ENCODE measurements at regions not wholly inside any gene's neighbourhood (a gene's known extent, or its start where the extent isn't known, plus 50 kb on each side); places are given as distances from the start of the nearest gene placed in this dataset.
A peak's percentile ranks its signal among the peaks of the same experiment; 100 is the strongest.

DNA sequence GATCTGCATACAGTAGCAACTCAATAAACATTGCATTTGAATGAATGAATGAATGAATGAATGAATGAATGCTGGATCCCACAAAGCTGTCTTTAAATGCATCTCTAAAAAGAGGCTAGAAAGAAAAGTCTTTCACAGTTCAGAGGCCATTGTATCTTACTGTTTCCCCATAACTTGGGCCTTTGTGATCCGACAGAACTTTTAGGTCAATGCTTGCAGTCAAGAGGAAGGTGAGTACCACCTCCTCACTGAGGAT lies 119.9 kb upstream of the COPS8 start:
- Mint-ChIP-seq H3K4me3 (no peak overlapping the region), H3K36me3 (peaks cover 1% of the 10 kb centered on the region), H3K27ac (no peak overlapping the region), H3K4me1 (peaks cover 28% of the 10 kb centered on the region), H3K9me3 (no peaks in the 10 kb centered on the region), H3K27me3 (no peaks in the 10 kb centered on the region)
- DNase-seq (no peak), ATAC-seq (ENCODE audit: low read depth) (no peak)
- POLR2A ChIA-PET: no interaction called here

DNA sequence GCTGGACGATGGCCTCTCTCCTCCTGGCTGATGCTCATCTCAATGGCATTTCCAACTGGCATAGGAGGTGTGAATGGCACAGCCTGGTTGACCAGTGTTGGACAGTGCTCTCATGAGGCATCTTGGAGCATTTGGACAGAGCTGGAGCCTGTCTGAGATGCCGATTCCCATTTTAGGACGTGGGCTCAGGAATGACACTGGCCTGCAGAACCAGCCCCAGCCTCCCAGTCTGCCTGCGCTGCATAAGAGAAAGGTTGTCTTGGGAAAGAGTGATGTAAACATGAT lies 118.2 kb upstream of the COPS8 start:
- H3K27me3 Mint-ChIP-seq: no peaks in the 10 kb centered on the region
- H3K4me3 Mint-ChIP-seq: no peak overlapping the region
- POLR2A ChIA-PET: no interaction called here
- H3K27ac Mint-ChIP-seq: peak overlapping the region; percentile 79
- peaks cover 28% of the 10 kb centered on the region for H3K4me1 Mint-ChIP-seq
- DNase-seq (no peak), ATAC-seq (ENCODE audit: low read depth) (no peak)
- H3K9me3 Mint-ChIP-seq: no peaks in the 10 kb centered on the region
- H3K36me3 Mint-ChIP-seq: peaks cover 1% of the 10 kb centered on the region

DNA sequence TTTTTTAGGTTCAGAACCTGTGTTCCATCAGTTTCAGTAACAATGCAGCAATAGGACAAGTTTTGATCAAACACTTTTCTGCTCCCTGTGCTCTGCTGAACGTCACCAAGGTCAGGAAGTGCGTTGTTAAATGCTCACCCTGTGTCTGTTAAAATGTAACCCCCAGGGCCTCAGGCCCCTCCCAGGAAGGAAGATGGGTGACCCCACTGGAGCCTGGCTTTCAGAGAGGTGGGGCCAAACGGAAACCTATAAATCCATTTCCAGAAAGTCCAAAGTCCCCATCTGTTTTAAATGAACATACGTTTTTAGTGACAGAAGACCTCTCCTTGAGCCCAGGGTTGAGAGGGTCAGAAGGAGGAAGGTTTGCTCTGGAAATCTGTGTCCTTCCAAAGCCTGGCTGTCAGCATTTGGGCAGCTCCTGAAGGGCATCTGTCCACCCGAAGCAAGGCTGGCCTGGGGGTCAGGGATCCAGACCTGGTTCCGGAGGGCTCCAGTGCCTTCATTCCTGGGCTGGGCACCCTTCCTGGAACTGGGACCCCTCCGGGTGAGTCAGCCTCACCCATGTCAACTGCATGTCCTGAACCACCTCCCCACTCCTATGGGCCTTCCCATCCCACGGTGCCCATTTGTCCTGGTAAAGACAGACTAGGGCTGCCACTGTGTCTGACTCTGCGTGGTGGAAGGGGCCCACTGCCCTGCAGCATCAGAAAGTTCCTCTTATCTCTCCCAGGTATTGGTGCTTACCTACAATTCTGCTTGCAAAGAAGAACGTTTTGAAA lies 117.4 kb upstream of the COPS8 start:
- peak; percentile 44 for DNase-seq
- peaks cover 28% of the 10 kb centered on the region for H3K4me1 Mint-ChIP-seq
- H3K36me3 Mint-ChIP-seq: peaks cover 1% of the 10 kb centered on the region
- peak overlapping the region; percentile 61 for H3K4me3 Mint-ChIP-seq
- no peaks in the 10 kb centered on the region for H3K27me3 Mint-ChIP-seq
- POLR2A ChIA-PET: no interaction called here
- peak; percentile 92 for ATAC-seq (ENCODE audit: low read depth)
- H3K27ac Mint-ChIP-seq: peak overlapping the region; percentile 79
- H3K9me3 Mint-ChIP-seq: no peaks in the 10 kb centered on the region

DNA sequence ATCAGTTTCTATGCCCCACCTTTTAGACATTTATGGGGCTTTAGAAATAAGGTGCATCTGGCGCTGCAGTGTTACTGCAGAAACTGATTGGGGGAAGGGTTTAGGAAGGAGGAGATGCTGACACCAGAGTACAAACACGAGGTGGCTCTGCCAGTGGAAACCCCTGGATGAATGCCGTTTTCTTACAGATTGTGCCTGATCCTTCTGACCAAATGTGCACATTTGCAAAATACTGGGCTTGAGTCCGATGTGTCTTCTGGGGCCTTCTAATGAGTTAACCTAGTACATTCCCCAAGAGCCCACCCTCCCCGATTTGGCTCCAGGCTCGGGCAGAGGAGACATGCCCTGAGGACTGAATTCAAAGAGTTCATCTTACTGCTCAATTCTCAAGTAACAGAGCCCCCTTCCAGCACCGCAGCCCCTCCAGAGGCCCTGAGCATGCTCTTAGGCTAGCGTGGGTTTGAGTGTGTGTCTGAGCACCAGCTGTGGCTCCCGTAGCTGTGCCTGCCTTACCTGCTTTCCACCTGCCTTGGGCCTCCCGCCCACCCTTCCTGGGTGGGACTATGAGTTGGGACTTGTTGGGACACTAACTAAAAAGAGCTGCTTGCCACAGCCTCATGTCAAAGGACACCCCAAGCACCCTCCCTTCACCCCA lies 116.7 kb upstream of the COPS8 start:
- ATAC-seq (ENCODE audit: low read depth) (no peak), DNase-seq (no peak)
- no peak overlapping the region for H3K4me3 Mint-ChIP-seq
- no peaks in the 10 kb centered on the region for H3K9me3 Mint-ChIP-seq
- peaks cover 28% of the 10 kb centered on the region for H3K4me1 Mint-ChIP-seq
- H3K36me3 Mint-ChIP-seq: peaks cover 1% of the 10 kb centered on the region
- peak overlapping the region; percentile 74 for H3K27ac Mint-ChIP-seq
- POLR2A ChIA-PET: no interaction called here
- H3K27me3 Mint-ChIP-seq: no peaks in the 10 kb centered on the region

DNA sequence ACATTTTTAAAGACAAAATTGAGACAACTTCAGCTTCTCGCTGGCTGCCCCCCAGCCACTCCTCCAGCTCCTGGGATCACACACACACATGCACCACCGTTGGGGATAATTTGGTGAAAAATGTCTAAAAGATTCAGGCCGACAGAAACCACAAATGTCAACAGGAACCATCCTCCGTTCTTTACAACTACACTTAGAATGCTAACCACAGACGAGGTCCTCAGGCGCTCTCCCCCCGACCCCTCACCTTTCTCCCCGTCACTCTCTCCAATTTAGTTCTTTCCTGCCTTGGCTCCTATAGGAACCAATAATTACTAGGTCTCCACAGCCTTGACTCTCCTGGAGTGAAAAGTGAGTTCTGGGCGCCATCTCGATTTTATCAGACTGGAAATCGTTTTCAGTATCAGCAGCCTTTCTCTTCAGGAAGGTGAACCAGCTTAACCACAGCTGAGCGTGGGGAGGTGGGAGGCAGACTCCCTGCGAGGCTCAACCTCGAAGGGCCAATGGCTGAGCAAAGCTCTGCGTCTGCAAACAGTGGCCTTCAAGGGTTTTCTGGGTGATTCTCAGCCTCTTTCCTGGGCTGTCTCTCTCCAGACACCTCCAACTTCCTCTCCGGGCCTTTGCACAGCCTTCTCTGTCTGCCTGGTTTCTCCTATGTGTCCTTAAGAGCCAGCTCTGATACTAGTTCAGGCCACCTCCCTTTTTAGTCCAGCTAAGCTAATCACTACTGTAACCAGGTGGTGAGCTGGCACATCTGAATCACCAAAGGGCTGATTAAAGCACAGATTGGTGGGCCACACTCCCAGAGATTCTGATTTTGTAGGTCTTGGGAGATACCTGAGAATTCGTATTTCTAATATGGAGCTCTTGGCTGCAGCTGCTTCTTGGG lies 115.7 kb upstream of the COPS8 start:
- H3K4me1 Mint-ChIP-seq: peaks cover 28% of the 10 kb centered on the region
- peaks cover 1% of the 10 kb centered on the region for H3K36me3 Mint-ChIP-seq
- POLR2A ChIA-PET: no interaction called here
- H3K9me3 Mint-ChIP-seq: no peaks in the 10 kb centered on the region
- H3K27me3 Mint-ChIP-seq: no peaks in the 10 kb centered on the region
- DNase-seq: no peak
- peak overlapping the region; percentile 62 for H3K4me3 Mint-ChIP-seq
- ATAC-seq (ENCODE audit: low read depth): no peak
- H3K27ac Mint-ChIP-seq: peak overlapping the region; percentile 74

DNA sequence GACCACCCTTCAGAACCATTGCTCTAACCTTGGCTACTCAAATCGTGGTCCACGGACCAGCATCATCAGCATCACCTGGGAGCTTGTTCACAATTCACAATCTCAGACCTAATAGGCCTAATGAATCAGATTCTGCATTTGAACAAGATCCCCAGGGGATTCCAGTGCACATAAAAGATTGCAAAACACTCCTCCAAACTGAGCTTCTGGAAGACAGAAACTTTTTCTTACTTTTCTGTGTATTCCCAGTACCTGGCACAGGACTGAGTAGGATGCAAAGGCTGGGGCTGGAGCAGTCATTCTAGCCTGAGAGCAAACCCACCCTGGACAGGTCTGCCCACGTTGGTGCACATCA lies 115.1 kb upstream of the COPS8 start:
- DNase-seq (no peak), ATAC-seq (ENCODE audit: low read depth) (no peak)
- Mint-ChIP-seq H3K27me3 (no peaks in the 10 kb centered on the region), H3K36me3 (peaks cover 1% of the 10 kb centered on the region), H3K27ac (no peak overlapping the region), H3K4me3 (no peak overlapping the region), H3K9me3 (no peaks in the 10 kb centered on the region), H3K4me1 (peaks cover 28% of the 10 kb centered on the region)
- POLR2A ChIA-PET: no interaction called here

DNA sequence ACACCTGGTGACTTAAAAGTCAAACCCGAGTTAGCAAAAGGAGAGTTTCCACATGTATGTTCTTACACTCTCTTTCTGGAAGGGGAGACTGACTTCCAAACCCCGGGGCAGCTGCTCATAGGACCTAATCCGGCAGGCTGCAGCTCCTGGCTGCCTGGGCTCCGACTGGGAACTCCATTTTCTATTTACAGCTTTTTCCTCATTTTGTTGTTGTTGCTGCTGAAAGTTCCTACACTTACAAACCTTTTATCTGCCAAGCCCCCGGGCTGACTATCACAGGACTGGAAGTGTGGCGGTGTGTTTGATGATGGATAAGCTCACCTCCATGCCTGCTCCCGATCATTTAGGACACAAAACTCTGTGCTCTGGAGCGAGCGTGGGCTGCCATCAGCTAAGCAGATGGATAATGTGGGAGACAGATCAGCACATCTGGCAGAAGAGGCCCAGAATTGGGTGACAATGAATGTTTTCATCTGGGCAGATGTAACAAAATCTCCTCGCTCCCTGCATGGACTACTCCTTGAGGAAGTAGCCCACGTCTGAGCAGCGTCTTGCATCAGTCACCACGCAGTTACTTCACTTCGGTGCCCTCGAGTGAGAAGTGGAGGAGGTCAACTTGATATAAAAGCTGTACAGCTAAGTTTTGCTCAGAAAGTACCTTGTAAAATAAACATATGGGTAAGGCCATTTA lies 114.4 kb upstream of the COPS8 start:
- H3K9me3 Mint-ChIP-seq: no peaks in the 10 kb centered on the region
- no peak overlapping the region for H3K4me3 Mint-ChIP-seq
- POLR2A ChIA-PET: no interaction called here
- no peaks in the 10 kb centered on the region for H3K27me3 Mint-ChIP-seq
- no peak for ATAC-seq (ENCODE audit: low read depth)
- no peak for DNase-seq
- H3K27ac Mint-ChIP-seq: no peak overlapping the region
- peaks cover 1% of the 10 kb centered on the region for H3K36me3 Mint-ChIP-seq
- H3K4me1 Mint-ChIP-seq: peaks cover 28% of the 10 kb centered on the region

DNA sequence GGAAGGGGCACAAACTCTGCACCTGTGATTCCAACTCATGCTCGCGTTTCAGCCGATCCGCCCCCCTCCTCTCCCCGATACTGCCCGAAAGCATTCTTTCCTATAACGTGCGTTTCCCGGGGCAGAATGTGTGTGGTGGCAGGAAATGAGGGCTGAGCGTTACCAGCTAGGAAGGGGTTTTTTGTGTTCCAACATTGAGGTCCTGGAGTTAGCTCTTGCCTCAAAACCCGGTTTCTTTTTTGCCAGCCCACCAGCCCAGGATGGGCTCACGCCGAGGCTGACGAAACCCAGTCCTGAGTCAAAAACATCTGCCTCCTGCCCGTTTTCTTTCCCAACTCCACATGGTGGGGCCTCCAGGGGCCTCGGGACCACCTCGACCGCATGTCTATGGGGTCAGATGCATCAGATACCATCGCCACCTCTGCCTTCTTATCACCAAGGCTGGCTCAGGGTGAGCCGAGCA lies 113.7 kb upstream of the COPS8 start:
- ATAC-seq (ENCODE audit: low read depth): no peak
- peaks cover 26% of the 10 kb centered on the region for H3K4me1 Mint-ChIP-seq
- peaks cover 1% of the 10 kb centered on the region for H3K36me3 Mint-ChIP-seq
- no peaks in the 10 kb centered on the region for H3K9me3 Mint-ChIP-seq
- no peak overlapping the region for H3K4me3 Mint-ChIP-seq
- POLR2A ChIA-PET: no interaction called here
- H3K27me3 Mint-ChIP-seq: peaks cover under 1% of the 10 kb centered on the region
- DNase-seq: no peak
- no peak overlapping the region for H3K27ac Mint-ChIP-seq

DNA sequence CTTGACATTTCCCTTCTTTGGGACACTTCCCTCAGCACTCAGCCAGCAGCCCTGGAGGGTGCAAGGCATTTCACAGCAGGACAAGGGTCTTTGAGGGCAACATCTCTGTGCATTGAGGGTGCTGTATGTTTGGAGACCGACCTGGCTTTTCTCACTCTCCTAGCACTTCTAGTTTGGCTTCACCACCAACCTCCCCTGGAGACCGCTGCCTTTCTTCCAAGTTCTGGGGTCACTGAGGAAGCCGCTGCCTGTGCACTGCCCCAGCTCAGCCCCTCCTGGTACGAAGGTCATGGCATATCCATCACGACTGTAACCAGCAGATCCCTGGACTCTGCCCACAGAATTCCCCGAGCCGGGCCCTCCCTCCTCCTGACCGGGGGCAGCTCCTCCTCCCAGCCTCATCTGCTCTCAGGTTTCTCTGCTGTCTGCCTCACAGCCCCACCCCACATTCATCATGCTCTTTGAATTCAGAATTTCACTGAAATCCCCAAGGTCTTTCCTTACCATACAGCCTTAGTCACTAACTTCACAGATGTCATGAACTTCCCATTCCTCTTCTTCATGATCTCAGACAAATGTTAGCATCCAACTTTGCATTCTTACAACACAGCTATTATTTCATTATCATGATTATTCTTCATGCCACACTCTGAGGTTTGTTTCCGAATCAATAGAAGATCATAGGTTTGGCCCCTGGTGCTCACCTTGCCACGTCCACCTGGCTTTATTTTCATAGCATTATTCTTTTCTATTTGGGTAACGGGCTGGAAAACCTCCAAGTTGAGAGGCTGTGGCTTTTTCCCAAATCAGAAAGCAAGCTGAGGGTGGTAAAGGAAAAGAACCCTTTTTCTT lies 113.0 kb upstream of the COPS8 start:
- Mint-ChIP-seq H3K9me3 (no peaks in the 10 kb centered on the region), H3K4me1 (peaks cover 21% of the 10 kb centered on the region), H3K27ac (no peak overlapping the region), H3K27me3 (peaks cover 5% of the 10 kb centered on the region), H3K36me3 (no peaks in the 10 kb centered on the region), H3K4me3 (no peak overlapping the region)
- no peak for ATAC-seq (ENCODE audit: low read depth)
- DNase-seq: no peak
- POLR2A ChIA-PET: no interaction called here

DNA sequence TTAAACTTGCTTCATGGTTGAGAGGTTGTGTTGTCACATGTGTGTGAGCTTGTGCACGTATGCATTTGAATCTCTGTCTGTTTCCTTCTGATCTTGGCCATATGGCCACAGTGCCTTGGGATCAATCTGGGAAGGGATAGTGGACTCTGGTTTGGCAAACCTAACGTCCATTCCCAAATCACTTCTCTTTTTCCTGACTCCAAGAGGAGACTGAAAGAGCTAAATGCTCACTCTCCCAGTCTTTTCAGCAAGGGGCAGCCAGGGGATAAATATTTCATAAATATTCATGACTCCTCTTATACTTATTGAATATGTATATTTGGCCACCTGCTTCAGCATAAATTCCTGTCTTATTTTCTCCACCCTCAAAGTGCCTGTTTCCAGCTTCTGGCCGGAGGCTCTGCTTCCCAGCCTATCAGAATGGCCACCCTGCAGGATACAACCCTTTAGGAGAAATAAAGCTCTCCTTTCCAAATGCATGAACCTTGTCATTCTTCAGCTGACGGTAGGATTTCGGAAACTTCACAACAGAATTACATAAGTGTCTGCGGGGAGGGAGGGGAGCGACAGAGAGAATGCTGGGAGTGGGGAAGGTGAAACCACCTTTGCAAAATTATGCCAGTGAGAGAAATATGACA lies 112.2 kb upstream of the COPS8 start:
- H3K36me3 Mint-ChIP-seq: no peaks in the 10 kb centered on the region
- H3K4me3 Mint-ChIP-seq: no peak overlapping the region
- POLR2A ChIA-PET: no interaction called here
- DNase-seq (no peak), ATAC-seq (ENCODE audit: low read depth) (no peak)
- H3K4me1 Mint-ChIP-seq: peaks cover 16% of the 10 kb centered on the region
- H3K27ac Mint-ChIP-seq: no peak overlapping the region
- H3K9me3 Mint-ChIP-seq: no peaks in the 10 kb centered on the region
- H3K27me3 Mint-ChIP-seq: peaks cover 5% of the 10 kb centered on the region

DNA sequence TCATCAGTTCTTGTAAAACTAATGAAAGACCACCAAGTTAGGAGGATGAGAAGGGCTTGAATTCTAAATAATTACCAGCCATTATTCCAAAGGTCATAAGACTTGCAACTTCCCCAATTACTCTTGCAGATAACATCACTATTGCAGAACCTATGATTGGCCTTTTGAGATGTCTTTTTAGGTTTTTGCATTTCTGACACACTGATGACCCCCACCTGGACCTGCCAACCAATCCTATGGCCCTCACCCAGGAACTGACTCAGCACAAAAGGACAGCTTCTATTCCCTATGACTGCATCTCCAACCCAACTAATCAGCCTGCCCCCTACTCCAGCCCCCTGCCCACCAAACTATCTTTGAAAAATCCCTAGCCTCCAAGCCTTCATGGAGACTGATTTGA lies 111.5 kb upstream of the COPS8 start:
- Mint-ChIP-seq H3K27me3 (peaks cover 5% of the 10 kb centered on the region), H3K4me3 (no peak overlapping the region), H3K9me3 (no peaks in the 10 kb centered on the region), H3K4me1 (peaks cover 11% of the 10 kb centered on the region), H3K36me3 (no peaks in the 10 kb centered on the region), H3K27ac (no peak overlapping the region)
- DNase-seq (no peak), ATAC-seq (ENCODE audit: low read depth) (no peak)
- POLR2A ChIA-PET: no interaction called here

DNA sequence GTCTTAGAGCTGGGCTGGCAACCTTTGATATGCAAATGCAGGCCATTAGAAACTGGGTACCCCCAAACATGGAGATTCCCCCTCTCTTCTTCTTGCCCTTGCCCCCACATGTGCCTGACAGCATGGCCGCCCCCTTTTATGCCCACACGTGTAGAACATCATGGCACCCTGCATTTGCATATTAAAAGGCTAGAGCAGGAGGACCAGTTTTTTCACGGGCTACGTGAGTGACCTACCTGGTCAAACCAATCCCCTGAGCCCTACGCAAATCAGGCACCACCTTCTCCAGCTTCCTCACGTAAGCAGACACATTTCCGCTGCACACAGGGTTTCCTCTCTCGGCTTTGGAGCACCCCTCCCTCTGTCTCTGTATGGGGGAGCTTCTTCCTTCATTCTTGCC lies 110.9 kb upstream of the COPS8 start:
- peaks cover 5% of the 10 kb centered on the region for H3K4me1 Mint-ChIP-seq
- no peak overlapping the region for H3K27ac Mint-ChIP-seq

DNA sequence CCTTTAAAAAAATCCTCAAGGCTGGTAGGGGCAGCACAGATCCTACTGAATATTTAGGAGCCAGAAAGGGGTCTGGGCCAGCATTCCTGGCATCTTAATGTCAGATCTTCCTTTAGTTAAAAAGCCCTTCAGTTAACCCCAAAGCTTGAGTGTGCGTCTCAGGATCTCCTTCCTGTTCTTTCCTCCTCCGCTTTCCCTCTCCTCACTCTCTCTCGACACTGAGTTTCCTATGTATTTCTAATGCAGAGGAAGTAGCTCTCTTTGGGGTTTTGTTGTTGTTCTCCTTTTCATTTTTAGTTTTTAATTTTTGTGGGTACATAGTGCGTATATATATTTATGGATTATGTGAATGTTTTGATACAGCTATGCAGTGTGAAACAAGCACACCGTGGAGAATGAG lies 109.9 kb upstream of the COPS8 start:
- DNase-seq: no peak
- ATAC-seq (ENCODE audit: low read depth): no peak
- Mint-ChIP-seq H3K27ac (no peak overlapping the region), H3K36me3 (no peaks in the 10 kb centered on the region), H3K4me1 (no peaks in the 10 kb centered on the region), H3K4me3 (no peak overlapping the region), H3K9me3 (no peaks in the 10 kb centered on the region), H3K27me3 (peaks cover 5% of the 10 kb centered on the region)
- POLR2A ChIA-PET: no interaction called here

More for the DNA sequence above, 110.9 kb upstream of the COPS8 start:
- no peak for DNase-seq
- ATAC-seq (ENCODE audit: low read depth): no peak
- Mint-ChIP-seq H3K36me3 (no peaks in the 10 kb centered on the region), H3K27me3 (peaks cover 5% of the 10 kb centered on the region), H3K9me3 (no peaks in the 10 kb centered on the region), H3K4me3 (no peak overlapping the region)
- POLR2A ChIA-PET: no interaction called here
